ENCODE measurements at regions not wholly inside any gene's neighbourhood (a gene's known extent, or its start where the extent isn't known, plus 50 kb on each side); places are given as distances from the start of the nearest gene placed in this dataset.

DNA sequence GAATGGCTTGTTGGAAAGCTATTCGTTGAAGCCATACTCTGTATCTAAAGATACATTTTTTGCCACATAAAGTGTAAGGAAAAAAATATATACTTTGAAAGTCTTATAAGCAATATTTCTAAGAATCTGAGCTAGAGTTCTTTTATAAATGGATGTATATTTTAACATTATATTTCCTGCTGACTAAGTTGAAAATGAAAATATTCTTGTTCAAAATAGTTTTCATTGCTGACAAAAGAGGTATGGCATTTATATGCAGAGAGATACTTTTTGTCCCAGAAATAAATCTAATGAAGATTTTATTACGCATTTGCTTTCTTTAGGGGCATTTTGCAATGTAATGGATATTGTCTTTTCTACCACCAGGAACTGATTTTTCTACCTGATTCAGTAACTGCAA lies 834.9 kb downstream of the LRFN5 start:
- H3K4me3 Mint-ChIP-seq: no peak overlapping the region
- ATAC-seq (no peak), DNase-seq (ENCODE audit: low spot score) (no peak)
- H3K79me2 ChIP-seq (replicated peaks; ENCODE audit: insufficient read depth): no peaks in the 10 kb centered on the region
- no peaks in the 10 kb centered on the region for H3K27me3 Mint-ChIP-seq (ENCODE audit: insufficient read depth, low read depth, poor library complexity)
- H3K9me2 ChIP-seq (ENCODE audit: insufficient read depth): no peaks in the 10 kb centered on the region
- H3K27ac Mint-ChIP-seq: no peak overlapping the region
- H3K9me3 Mint-ChIP-seq: no peaks in the 10 kb centered on the region
- H3K4me3 ChIP-seq: no peak overlapping the region
- H3K27me3 ChIP-seq (ENCODE audit: insufficient read depth): no peaks in the 10 kb centered on the region
- no peak overlapping the region for H2AFZ ChIP-seq
- H3K4me1 Mint-ChIP-seq: peaks cover 3% of the 10 kb centered on the region; the same call in 2 of the 3 replicates
- no peaks in the 10 kb centered on the region for H3K36me3 ChIP-seq (ENCODE audit: insufficient read depth)
- no peak overlapping the region for H3K27ac ChIP-seq (ENCODE audit: low read depth)
- H4K20me1 ChIP-seq (replicated peaks; ENCODE audit: insufficient read depth): no peaks in the 10 kb centered on the region
- no peaks in the 10 kb centered on the region for H3K4me1 ChIP-seq (ENCODE audit: insufficient read depth)
- no peak overlapping the region for H3K4me2 ChIP-seq
- no peaks in the 10 kb centered on the region for H3K36me3 Mint-ChIP-seq (ENCODE audit: low read depth)
- H3F3A ChIP-seq (replicated peaks; ENCODE audit: low read depth): no peaks in the 10 kb centered on the region
- TF ChIP-seq CREB1 (CRISPR knock-in tag; IDR thresholded peaks at IDR 0.05; ENCODE audit: low read depth): no peak
- no peak for TF ChIP-seq ZNF114 (CRISPR knock-in tag; IDR thresholded peaks at IDR 0.05)
- TF ChIP-seq JUNB (IDR thresholded peaks at IDR 0.05; ENCODE audit: unreplicated experiment): no peak
- TF ChIP-seq STAT1 (IDR thresholded peaks at IDR 0.05; ENCODE audit: unreplicated experiment): no peak
- TF ChIP-seq, protein P1, sequence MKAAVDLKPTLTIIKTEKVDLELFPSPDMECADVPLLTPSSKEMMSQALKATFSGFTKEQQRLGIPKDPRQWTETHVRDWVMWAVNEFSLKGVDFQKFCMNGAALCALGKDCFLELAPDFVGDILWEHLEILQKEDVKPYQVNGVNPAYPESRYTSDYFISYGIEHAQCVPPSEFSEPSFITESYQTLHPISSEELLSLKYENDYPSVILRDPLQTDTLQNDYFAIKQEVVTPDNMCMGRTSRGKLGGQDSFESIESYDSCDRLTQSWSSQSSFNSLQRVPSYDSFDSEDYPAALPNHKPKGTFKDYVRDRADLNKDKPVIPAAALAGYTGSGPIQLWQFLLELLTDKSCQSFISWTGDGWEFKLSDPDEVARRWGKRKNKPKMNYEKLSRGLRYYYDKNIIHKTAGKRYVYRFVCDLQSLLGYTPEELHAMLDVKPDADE (IDR thresholded peaks at IDR 0.05): no peak
- no peak for TF ChIP-seq POLR2AphosphoS5 (IDR thresholded peaks at IDR 0.05; ENCODE audit: low read depth)
- TF ChIP-seq EZH2 (IDR thresholded peaks at IDR 0.05; ENCODE audit: low read depth, unreplicated experiment): no peak
- TF ChIP-seq, protein P2, sequence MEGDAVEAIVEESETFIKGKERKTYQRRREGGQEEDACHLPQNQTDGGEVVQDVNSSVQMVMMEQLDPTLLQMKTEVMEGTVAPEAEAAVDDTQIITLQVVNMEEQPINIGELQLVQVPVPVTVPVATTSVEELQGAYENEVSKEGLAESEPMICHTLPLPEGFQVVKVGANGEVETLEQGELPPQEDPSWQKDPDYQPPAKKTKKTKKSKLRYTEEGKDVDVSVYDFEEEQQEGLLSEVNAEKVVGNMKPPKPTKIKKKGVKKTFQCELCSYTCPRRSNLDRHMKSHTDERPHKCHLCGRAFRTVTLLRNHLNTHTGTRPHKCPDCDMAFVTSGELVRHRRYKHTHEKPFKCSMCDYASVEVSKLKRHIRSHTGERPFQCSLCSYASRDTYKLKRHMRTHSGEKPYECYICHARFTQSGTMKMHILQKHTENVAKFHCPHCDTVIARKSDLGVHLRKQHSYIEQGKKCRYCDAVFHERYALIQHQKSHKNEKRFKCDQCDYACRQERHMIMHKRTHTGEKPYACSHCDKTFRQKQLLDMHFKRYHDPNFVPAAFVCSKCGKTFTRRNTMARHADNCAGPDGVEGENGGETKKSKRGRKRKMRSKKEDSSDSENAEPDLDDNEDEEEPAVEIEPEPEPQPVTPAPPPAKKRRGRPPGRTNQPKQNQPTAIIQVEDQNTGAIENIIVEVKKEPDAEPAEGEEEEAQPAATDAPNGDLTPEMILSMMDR (conservative IDR thresholded peaks at IDR 0.05; ENCODE audit: low read depth in 2 of 2): no peak
- TF ChIP-seq EZH2phosphoT487 (IDR thresholded peaks at IDR 0.05; ENCODE audit: unreplicated experiment): no peak
- TF ChIP-seq, protein P3, sequence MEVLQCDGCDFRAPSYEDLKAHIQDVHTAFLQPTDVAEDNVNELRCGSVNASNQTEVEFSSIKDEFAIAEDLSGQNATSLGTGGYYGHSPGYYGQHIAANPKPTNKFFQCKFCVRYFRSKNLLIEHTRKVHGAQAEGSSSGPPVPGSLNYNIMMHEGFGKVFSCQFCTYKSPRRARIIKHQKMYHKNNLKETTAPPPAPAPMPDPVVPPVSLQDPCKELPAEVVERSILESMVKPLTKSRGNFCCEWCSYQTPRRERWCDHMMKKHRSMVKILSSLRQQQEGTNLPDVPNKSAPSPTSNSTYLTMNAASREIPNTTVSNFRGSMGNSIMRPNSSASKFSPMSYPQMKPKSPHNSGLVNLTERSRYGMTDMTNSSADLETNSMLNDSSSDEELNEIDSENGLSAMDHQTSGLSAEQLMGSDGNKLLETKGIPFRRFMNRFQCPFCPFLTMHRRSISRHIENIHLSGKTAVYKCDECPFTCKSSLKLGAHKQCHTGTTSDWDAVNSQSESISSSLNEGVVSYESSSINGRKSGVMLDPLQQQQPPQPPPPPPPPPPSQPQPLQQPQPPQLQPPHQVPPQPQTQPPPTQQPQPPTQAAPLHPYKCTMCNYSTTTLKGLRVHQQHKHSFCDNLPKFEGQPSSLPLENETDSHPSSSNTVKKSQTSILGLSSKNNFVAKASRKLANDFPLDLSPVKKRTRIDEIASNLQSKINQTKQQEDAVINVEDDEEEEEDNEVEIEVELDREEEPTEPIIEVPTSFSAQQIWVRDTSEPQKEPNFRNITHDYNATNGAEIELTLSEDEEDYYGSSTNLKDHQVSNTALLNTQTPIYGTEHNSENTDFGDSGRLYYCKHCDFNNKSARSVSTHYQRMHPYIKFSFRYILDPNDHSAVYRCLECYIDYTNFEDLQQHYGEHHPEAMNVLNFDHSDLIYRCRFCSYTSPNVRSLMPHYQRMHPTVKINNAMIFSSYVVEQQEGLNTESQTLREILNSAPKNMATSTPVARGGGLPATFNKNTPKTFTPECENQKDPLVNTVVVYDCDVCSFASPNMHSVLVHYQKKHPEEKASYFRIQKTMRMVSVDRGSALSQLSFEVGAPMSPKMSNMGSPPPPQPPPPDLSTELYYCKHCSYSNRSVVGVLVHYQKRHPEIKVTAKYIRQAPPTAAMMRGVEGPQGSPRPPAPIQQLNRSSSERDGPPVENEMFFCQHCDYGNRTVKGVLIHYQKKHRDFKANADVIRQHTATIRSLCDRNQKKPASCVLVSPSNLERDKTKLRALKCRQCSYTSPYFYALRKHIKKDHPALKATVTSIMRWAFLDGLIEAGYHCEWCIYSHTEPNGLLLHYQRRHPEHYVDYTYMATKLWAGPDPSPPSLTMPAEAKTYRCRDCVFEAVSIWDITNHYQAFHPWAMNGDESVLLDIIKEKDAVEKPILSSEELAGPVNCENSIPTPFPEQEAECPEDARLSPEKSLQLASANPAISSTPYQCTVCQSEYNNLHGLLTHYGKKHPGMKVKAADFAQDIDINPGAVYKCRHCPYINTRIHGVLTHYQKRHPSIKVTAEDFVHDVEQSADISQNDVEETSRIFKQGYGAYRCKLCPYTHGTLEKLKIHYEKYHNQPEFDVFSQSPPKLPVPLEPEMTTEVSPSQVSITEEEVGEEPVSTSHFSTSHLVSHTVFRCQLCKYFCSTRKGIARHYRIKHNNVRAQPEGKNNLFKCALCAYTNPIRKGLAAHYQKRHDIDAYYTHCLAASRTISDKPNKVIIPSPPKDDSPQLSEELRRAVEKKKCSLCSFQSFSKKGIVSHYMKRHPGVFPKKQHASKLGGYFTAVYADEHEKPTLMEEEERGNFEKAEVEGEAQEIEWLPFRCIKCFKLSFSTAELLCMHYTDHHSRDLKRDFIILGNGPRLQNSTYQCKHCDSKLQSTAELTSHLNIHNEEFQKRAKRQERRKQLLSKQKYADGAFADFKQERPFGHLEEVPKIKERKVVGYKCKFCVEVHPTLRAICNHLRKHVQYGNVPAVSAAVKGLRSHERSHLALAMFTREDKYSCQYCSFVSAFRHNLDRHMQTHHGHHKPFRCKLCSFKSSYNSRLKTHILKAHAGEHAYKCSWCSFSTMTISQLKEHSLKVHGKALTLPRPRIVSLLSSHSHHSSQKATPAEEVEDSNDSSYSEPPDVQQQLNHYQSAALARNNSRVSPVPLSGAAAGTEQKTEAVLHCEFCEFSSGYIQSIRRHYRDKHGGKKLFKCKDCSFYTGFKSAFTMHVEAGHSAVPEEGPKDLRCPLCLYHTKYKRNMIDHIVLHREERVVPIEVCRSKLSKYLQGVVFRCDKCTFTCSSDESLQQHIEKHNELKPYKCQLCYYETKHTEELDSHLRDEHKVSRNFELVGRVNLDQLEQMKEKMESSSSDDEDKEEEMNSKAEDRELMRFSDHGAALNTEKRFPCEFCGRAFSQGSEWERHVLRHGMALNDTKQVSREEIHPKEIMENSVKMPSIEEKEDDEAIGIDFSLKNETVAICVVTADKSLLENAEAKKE (CRISPR knock-in tag; IDR thresholded peaks at IDR 0.05): no peak

Measured in GM23338 (cell line).